Smooth muscle cell (in vitro differentiated cells): ENCODE measurements at regions not wholly inside any gene's neighbourhood (a gene's known extent, or its start where the extent isn't known, plus 50 kb on each side); places are given as distances from the start of the nearest gene placed in this dataset.

Experiments
- DNase-seq: peaks from one replicate; lab custom pipeline; 2025; ENCODE audit not compliant: unreplicated experiment; lab: John Stamatoyannopoulos, UW
- H2AFZ ChIP-seq: fragments of 200-600 bp; sonication (generic); 2 replicates; pipeline ENCODE4 v1.6.0; 2016; ENCODE audit warnings: antibody characterized with exemption, low read depth, mild to moderate bottlenecking
- H3F3A ChIP-seq: fragments of 200-600 bp; sonication (generic); 2 replicates; pipeline ENCODE4 v1.6.0; 2017; ENCODE audit warnings: antibody characterized with exemption, low read depth
- H3K27ac ChIP-seq: fragments of 200-600 bp; sonication (generic); 2 replicates; pipeline ENCODE4 v1.5.1; 2016; ENCODE audit warnings: low read depth, mild to moderate bottlenecking
- H3K27me3 ChIP-seq: fragments of 200-600 bp; sonication (generic); 2 replicates; pipeline ENCODE4 v1.6.1; 2016; ENCODE audit warnings: low read depth, mild to moderate bottlenecking
- H3K36me3 ChIP-seq: fragments of 200-600 bp; sonication (generic); 2 replicates; pipeline ENCODE4 v1.5.1; 2016; ENCODE audit warnings: low read depth
- H3K4me1 ChIP-seq: fragments of 200-600 bp; sonication (generic); 2 replicates; pipeline ENCODE4 v1.5.1; 2016; ENCODE audit warnings: low read depth
- H3K4me2 ChIP-seq: fragments of 200-600 bp; sonication (generic); 2 replicates; pipeline ENCODE4 v1.6.0; 2016; ENCODE audit warnings: mild to moderate bottlenecking
- H3K4me3 ChIP-seq: fragments of 200-600 bp; sonication (generic); 2 replicates; pipeline ENCODE4 v1.5.1; 2016; ENCODE audit warnings: mild to moderate bottlenecking
- H3K79me2 ChIP-seq: fragments of 200-600 bp; sonication (generic); 2 replicates; pipeline ENCODE4 v1.6.0; 2016; ENCODE audit warnings: low read depth, mild to moderate bottlenecking
- H3K9ac ChIP-seq: fragments of 200-600 bp; sonication (generic); 2 replicates; pipeline ENCODE4 v1.6.0; 2016; ENCODE audit warnings: low read depth
- H3K9me3 ChIP-seq: fragments of 200-600 bp; sonication (generic); replicated peaks from 2 replicates; pipeline ENCODE4 v1.5.1; 2016; ENCODE audit warnings: low read depth
- H4K20me1 ChIP-seq: fragments of 200-600 bp; sonication (generic); 2 replicates; pipeline ENCODE4 v1.6.0; 2016; ENCODE audit warnings: low read depth
- WGBS: methylation state at CpG from one replicate; pipeline ENCODE4 v1.1.7; 2016; ENCODE audit warnings: low lambda C conversion rate; 5-methylcytosine and 5-hydroxymethylcytosine counted together
- TF ChIP-seq, protein P1 (sequence below): fragments of 200-600 bp; sonication (generic); IDR thresholded peaks from 2 replicates; pipeline ENCODE4 v1.5.1; 2017; ENCODE audit warnings: borderline replicate concordance, mild to moderate bottlenecking, antibody characterized with exemption; ENCODE audit not compliant: insufficient read depth, poor library complexity, severe bottlenecking

DNA sequence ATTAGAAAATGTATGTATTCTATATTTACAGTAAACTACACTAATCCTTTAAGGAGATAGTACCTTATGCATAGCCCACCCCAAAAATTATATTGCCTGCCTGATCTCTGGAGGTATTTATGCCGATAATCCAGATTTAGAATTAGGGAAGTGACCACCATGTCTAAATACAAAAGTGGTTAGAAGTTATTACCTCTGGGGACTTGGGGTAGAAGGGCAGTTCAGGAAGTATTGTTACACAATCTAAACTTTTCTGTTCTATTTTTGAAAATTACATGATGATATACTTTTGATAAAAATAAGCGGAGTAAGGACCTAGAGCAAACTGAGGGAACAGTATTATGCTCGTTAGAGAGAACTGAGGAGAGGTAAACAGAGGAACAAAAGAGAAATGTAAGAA is 90.5 kb upstream of the ZP4 start:
- WGBS: 89% methylated on average over 3 of the region's 3 CpGs
- TF ChIP-seq, protein P1, sequence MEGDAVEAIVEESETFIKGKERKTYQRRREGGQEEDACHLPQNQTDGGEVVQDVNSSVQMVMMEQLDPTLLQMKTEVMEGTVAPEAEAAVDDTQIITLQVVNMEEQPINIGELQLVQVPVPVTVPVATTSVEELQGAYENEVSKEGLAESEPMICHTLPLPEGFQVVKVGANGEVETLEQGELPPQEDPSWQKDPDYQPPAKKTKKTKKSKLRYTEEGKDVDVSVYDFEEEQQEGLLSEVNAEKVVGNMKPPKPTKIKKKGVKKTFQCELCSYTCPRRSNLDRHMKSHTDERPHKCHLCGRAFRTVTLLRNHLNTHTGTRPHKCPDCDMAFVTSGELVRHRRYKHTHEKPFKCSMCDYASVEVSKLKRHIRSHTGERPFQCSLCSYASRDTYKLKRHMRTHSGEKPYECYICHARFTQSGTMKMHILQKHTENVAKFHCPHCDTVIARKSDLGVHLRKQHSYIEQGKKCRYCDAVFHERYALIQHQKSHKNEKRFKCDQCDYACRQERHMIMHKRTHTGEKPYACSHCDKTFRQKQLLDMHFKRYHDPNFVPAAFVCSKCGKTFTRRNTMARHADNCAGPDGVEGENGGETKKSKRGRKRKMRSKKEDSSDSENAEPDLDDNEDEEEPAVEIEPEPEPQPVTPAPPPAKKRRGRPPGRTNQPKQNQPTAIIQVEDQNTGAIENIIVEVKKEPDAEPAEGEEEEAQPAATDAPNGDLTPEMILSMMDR: no peak
- H3K27ac ChIP-seq: no peak overlapping the region

GRCh38 chr1:237976331-237976730 is 85.6 kb upstream of the ZP4 start:
- Histone ChIP-seq H3K4me1 (peaks cover 16% of the 10 kb centered on the region), H3K27me3 (no peaks in the 10 kb centered on the region), H4K20me1 (no peaks in the 10 kb centered on the region), H3K9ac (no peak overlapping the region), H3K36me3 (no peaks in the 10 kb centered on the region), H3K27ac (no peak overlapping the region), H3K4me3 (no peak overlapping the region), H3K79me2 (no peaks in the 10 kb centered on the region), H3K4me2 (no peak overlapping the region), H3K9me3 (no peaks in the 10 kb centered on the region), H2AFZ (no peak overlapping the region), H3F3A (no peaks in the 10 kb centered on the region)
- TF ChIP-seq, protein P1: no peak
- 57% methylated on average over 1 of the region's 1 CpG for WGBS
- DNase-seq: no peak

More for the DNA sequence above, 90.5 kb upstream of the ZP4 start:
- no peaks in the 10 kb centered on the region for H3K27me3 ChIP-seq
- H3K4me1 ChIP-seq: peaks cover 8% of the 10 kb centered on the region
- H3K4me3 ChIP-seq: no peak overlapping the region
- H4K20me1 ChIP-seq: no peaks in the 10 kb centered on the region
- no peak overlapping the region for H2AFZ ChIP-seq
- H3K9ac ChIP-seq: no peak overlapping the region
- H3K79me2 ChIP-seq: no peaks in the 10 kb centered on the region
- no peaks in the 10 kb centered on the region for H3K9me3 ChIP-seq
- no peak for DNase-seq
- H3K36me3 ChIP-seq: no peaks in the 10 kb centered on the region
- H3K4me2 ChIP-seq: no peak overlapping the region
- H3F3A ChIP-seq: no peaks in the 10 kb centered on the region

GRCh38 chr1:237975903-237976302 is 85.2 kb upstream of the ZP4 start:
- 74% methylated on average over 1 of the region's 1 CpG for WGBS
- Histone ChIP-seq H3K9me3 (no peaks in the 10 kb centered on the region), H3K4me2 (no peak overlapping the region), H3K27me3 (no peaks in the 10 kb centered on the region), H4K20me1 (no peaks in the 10 kb centered on the region), H3K36me3 (no peaks in the 10 kb centered on the region), H2AFZ (no peak overlapping the region), H3K4me3 (no peak overlapping the region), H3F3A (no peaks in the 10 kb centered on the region), H3K79me2 (no peaks in the 10 kb centered on the region), H3K9ac (no peak overlapping the region), H3K4me1 (peaks cover 16% of the 10 kb centered on the region), H3K27ac (no peak overlapping the region)
- no peak for DNase-seq
- TF ChIP-seq, protein P1: no peak

GRCh38 chr1:237975376-237975775 is 84.7 kb upstream of the ZP4 start:
- TF ChIP-seq, protein P1: no peak

More at GRCh38 chr1:237975376-237975775, 84.7 kb upstream of the ZP4 start:
- no peaks in the 10 kb centered on the region for H3K27me3 ChIP-seq
- no peaks in the 10 kb centered on the region for H3K79me2 ChIP-seq
- no peaks in the 10 kb centered on the region for H3F3A ChIP-seq
- H2AFZ ChIP-seq: no peak overlapping the region
- no peaks in the 10 kb centered on the region for H3K9me3 ChIP-seq
- H3K9ac ChIP-seq: no peak overlapping the region
- no peak overlapping the region for H3K4me2 ChIP-seq
- no peaks in the 10 kb centered on the region for H4K20me1 ChIP-seq
- no peak overlapping the region for H3K4me3 ChIP-seq
- H3K27ac ChIP-seq: no peak overlapping the region
- no peak for DNase-seq
- H3K4me1 ChIP-seq: peaks cover 16% of the 10 kb centered on the region
- no peaks in the 10 kb centered on the region for H3K36me3 ChIP-seq
